ENCODE measurements at regions not wholly inside any gene's neighbourhood (a gene's known extent, or its start where the extent isn't known, plus 50 kb on each side); places are given as distances from the start of the nearest gene placed in this dataset.

- TF ChIP-seq MAFK (IDR thresholded peaks at IDR 0.05; ENCODE audit: low read length) (no peak), NR2C2 (CRISPR knock-in tag; IDR thresholded peaks at IDR 0.05) (no peak), NR2C2 (tag; IDR thresholded peaks at IDR 0.05) (no peak), SMARCC2 (IDR thresholded peaks at IDR 0.05; ENCODE audit: low read depth) (no peak), ZFP30 (CRISPR knock-in tag; IDR thresholded peaks at IDR 0.05; ENCODE audit: borderline replicate concordance) (no peak), ZNF232 (CRISPR knock-in tag; IDR thresholded peaks at IDR 0.05) (no peak), CTCF (IDR thresholded peaks at IDR 0.05 in 2 of 3, conservative IDR thresholded peaks at IDR 0.05 in 1 of 3; ENCODE audit: insufficient read depth in 2 of 3, low read depth in 1 of 3, low read length in 3 of 3) (no peak)
Observed at GRCh38 chr20:59387891-59388290, 87.5 kb downstream of the EDN3 start.

All from K562 (cell line).